GM23338 (cell line): ENCODE measurements at regions not wholly inside any gene's neighbourhood (a gene's known extent, or its start where the extent isn't known, plus 50 kb on each side); places are given as distances from the start of the nearest gene placed in this dataset.

Experiments
- ATAC-seq: fragments of 200-7000 bp; cut with Tn5 transposase; 3 replicates; pipeline ENCODE4 v1.9.1; 2020
- DNase-seq: peaks from one replicate; pipeline ENCODE4 v3.0.0-alpha.2; 2015; ENCODE audit warnings: low spot score
- H2AFZ ChIP-seq: fragments of 200-600 bp; sonication (generic); 2 replicates; pipeline ENCODE4 v1.8.0; 2016; ENCODE audit warnings: antibody characterized with exemption, mild to moderate bottlenecking, moderate library complexity
- H3F3A ChIP-seq: fragments of 200-600 bp; sonication (generic); replicated peaks from 2 replicates; pipeline ENCODE4 v1.8.0; 2017; ENCODE audit warnings: antibody characterized with exemption, mixed run types, low read depth
- H3K27ac ChIP-seq: fragments of 200-600 bp; sonication (generic); 2 replicates; pipeline ENCODE4 v1.6.1; 2016; ENCODE audit warnings: low read depth
- H3K27me3 ChIP-seq: fragments of 200-600 bp; sonication (generic); 2 replicates; pipeline ENCODE4 v1.8.0; 2016; ENCODE audit warnings: mild to moderate bottlenecking, mixed run types, moderate library complexity; ENCODE audit not compliant: insufficient read depth
- H3K36me3 ChIP-seq: fragments of 200-600 bp; sonication (generic); 2 replicates; pipeline ENCODE4 v1.8.0; 2016; ENCODE audit warnings: mild to moderate bottlenecking; ENCODE audit not compliant: insufficient read depth
- H3K4me1 ChIP-seq: fragments of 200-600 bp; sonication (generic); 2 replicates; pipeline ENCODE4 v1.8.0; 2016; ENCODE audit warnings: mild to moderate bottlenecking, moderate library complexity; ENCODE audit not compliant: insufficient read depth
- H3K4me2 ChIP-seq: fragments of 200-600 bp; sonication (generic); 2 replicates; pipeline ENCODE4 v1.7.1; 2017; ENCODE audit warnings: mixed run types
- H3K4me3 ChIP-seq: fragments of 200-600 bp; sonication (generic); 2 replicates; pipeline ENCODE4 v1.6.1; 2016; ENCODE audit warnings: mixed run types
- H3K79me2 ChIP-seq: fragments of 200-600 bp; sonication (generic); replicated peaks from 2 replicates; pipeline ENCODE4 v1.8.0; 2017; ENCODE audit warnings: mild to moderate bottlenecking; ENCODE audit not compliant: insufficient read depth
- H3K9me2 ChIP-seq: fragments of 200-600 bp; sonication (generic); 2 replicates; pipeline ENCODE4 v1.8.0; 2017; ENCODE audit not compliant: insufficient read depth
- H4K20me1 ChIP-seq: fragments of 200-600 bp; sonication (generic); replicated peaks from 2 replicates; pipeline ENCODE4 v1.8.0; 2017; ENCODE audit warnings: mild to moderate bottlenecking; ENCODE audit not compliant: insufficient read depth
- H3K27ac Mint-ChIP-seq: 2 replicates; pipeline ENCODE4 v1.8.0; 2020; ENCODE audit warnings: inconsistent platforms, mild to moderate bottlenecking, moderate library complexity, mixed read lengths
- H3K27me3 Mint-ChIP-seq: 3 replicates; pipeline ENCODE4 v1.8.0; 2022; ENCODE audit warnings: low read depth, mild to moderate bottlenecking, moderate library complexity, mixed read lengths, inconsistent platforms; ENCODE audit not compliant: insufficient read depth, poor library complexity
- H3K36me3 Mint-ChIP-seq: 3 replicates; pipeline ENCODE4 v1.8.0; 2021; ENCODE audit warnings: low read depth, mild to moderate bottlenecking, inconsistent platforms, moderate library complexity, mixed read lengths
- H3K4me1 Mint-ChIP-seq: 3 replicates; pipeline ENCODE4 v1.8.0; 2020; ENCODE audit warnings: mild to moderate bottlenecking, inconsistent platforms, mixed read lengths
- H3K4me3 Mint-ChIP-seq: 3 replicates; pipeline ENCODE4 v1.8.0; 2021; ENCODE audit warnings: moderate library complexity, mild to moderate bottlenecking, inconsistent platforms, mixed read lengths
- H3K9me3 Mint-ChIP-seq: 3 replicates; pipeline ENCODE4 v1.8.0; 2020; ENCODE audit warnings: moderate library complexity, mild to moderate bottlenecking, inconsistent platforms, mixed read lengths
- CREB1 ChIP-seq: fragments of 250-450 bp; sonication (Bioruptor Pico); IDR thresholded peaks from 2 replicates; pipeline ENCODE4 v1.5.0; 2020; ENCODE audit warnings: low read depth, mild to moderate bottlenecking, moderate library complexity
- EZH2phosphoT487 ChIP-seq: fragments of 200-600 bp; sonication (generic); IDR thresholded peaks from one replicate; pipeline ENCODE4 v1.8.1; 2018; ENCODE audit warnings: antibody characterized with exemption; ENCODE audit not compliant: unreplicated experiment
- JUNB ChIP-seq: IDR thresholded peaks from one replicate; pipeline ENCODE4 v1.6.1; 2016; ENCODE audit warnings: antibody characterized with exemption; ENCODE audit not compliant: unreplicated experiment
- NANOG ChIP-seq: IDR thresholded peaks from 2 replicates; pipeline ENCODE4 v1.6.1; 2016; ENCODE audit warnings: antibody characterized with exemption, borderline replicate concordance
- POLR2AphosphoS5 ChIP-seq: IDR thresholded peaks from 2 replicates; pipeline ENCODE4 v1.6.1; 2016; ENCODE audit warnings: antibody characterized with exemption, low read depth
- REST ChIP-seq: IDR thresholded peaks from one replicate; pipeline ENCODE4 v1.6.1; 2018; ENCODE audit warnings: antibody characterized with exemption; ENCODE audit not compliant: unreplicated experiment
- STAT1 ChIP-seq: IDR thresholded peaks from one replicate; pipeline ENCODE4 v1.6.1; 2016; ENCODE audit warnings: antibody characterized with exemption; ENCODE audit not compliant: unreplicated experiment
- ZNF114 ChIP-seq: fragments of 250-450 bp; sonication (Bioruptor Pico); IDR thresholded peaks from 2 replicates; pipeline ENCODE4 v1.5.0; 2020; ENCODE audit warnings: mild to moderate bottlenecking, moderate library complexity
- ZNF331 ChIP-seq: fragments of 250-450 bp; sonication (Bioruptor Pico); IDR thresholded peaks from 2 replicates; pipeline ENCODE4 v1.5.0; 2020; ENCODE audit warnings: low read depth, mild to moderate bottlenecking, moderate library complexity
- ZNF462 ChIP-seq: fragments of 250-450 bp; sonication (Bioruptor Pico); IDR thresholded peaks from 2 replicates; pipeline ENCODE4 v1.5.0; 2020; ENCODE audit warnings: mild to moderate bottlenecking, moderate library complexity
- TF ChIP-seq, protein P1 (sequence below): IDR thresholded peaks from 2 replicates; pipeline ENCODE4 v1.6.1; 2016; ENCODE audit warnings: antibody characterized with exemption

- no peak overlapping the region for H3K27ac Mint-ChIP-seq
- H3K4me1 Mint-ChIP-seq: peaks cover 5% of the 10 kb centered on the region; the same call in 2 of the 3 replicates
- H3K27me3 Mint-ChIP-seq: peaks cover 2% of the 10 kb centered on the region
- H3K36me3 Mint-ChIP-seq: peaks cover 4% of the 10 kb centered on the region; the same call in 1 of the 3 replicates
- Histone ChIP-seq H3K27ac (no peak overlapping the region), H3K79me2 (no peaks in the 10 kb centered on the region), H3K36me3 (no peaks in the 10 kb centered on the region), H3K4me1 (no peaks in the 10 kb centered on the region), H3K4me2 (no peak overlapping the region), H3K4me3 (no peak overlapping the region), H2AFZ (no peak overlapping the region), H3K9me2 (peaks cover 1% of the 10 kb centered on the region), H3F3A (no peaks in the 10 kb centered on the region), H3K27me3 (no peaks in the 10 kb centered on the region), H4K20me1 (no peaks in the 10 kb centered on the region)
- TF ChIP-seq, protein P1, sequence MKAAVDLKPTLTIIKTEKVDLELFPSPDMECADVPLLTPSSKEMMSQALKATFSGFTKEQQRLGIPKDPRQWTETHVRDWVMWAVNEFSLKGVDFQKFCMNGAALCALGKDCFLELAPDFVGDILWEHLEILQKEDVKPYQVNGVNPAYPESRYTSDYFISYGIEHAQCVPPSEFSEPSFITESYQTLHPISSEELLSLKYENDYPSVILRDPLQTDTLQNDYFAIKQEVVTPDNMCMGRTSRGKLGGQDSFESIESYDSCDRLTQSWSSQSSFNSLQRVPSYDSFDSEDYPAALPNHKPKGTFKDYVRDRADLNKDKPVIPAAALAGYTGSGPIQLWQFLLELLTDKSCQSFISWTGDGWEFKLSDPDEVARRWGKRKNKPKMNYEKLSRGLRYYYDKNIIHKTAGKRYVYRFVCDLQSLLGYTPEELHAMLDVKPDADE: no peak
- TF ChIP-seq REST (no peak), STAT1 (no peak), POLR2AphosphoS5 (no peak), CREB1 (no peak), JUNB (no peak), EZH2phosphoT487 (no peak), NANOG (no peak), ZNF114 (CRISPR knock-in tag) (no peak), ZNF331 (no peak), ZNF462 (no peak)
- no peak for ATAC-seq
- H3K9me3 Mint-ChIP-seq: no peaks in the 10 kb centered on the region
- no peak overlapping the region for H3K4me3 Mint-ChIP-seq
- DNase-seq: no peak
Observed at GRCh38 chr5:89855417-89855816, 554.1 kb downstream of the CETN3 start.
